GM18861 (cell line): ENCODE measurements at regions not wholly inside any gene's neighbourhood (a gene's known extent, or its start where the extent isn't known, plus 50 kb on each side); places are given as distances from the start of the nearest gene placed in this dataset.
A peak's percentile ranks its signal among the peaks of the same experiment; 100 is the strongest.

Experiments
- ATAC-seq: cut with Tn5 transposase; IDR thresholded peaks from one replicate; pipeline ENCODE4 v1.9.1; 2021; ENCODE audit not compliant: unreplicated experiment

- no peak for ATAC-seq
Observed at GRCh38 chr2:60652832-60653340, 99.4 kb upstream of the BCL11A start.

- no peak for ATAC-seq
Observed at GRCh38 chr2:60657673-60658072, 98.4 kb upstream of the PAPOLG start.

- no peak for ATAC-seq
Observed at GRCh38 chr2:60659026-60659425, 97.0 kb upstream of the PAPOLG start.

- ATAC-seq, result no peak
Observed at GRCh38 chr2:60661073-60661738, 94.9 kb upstream of the PAPOLG start.

- ATAC-seq, result no peak
Observed at GRCh38 chr2:60662781-60663180, 93.3 kb upstream of the PAPOLG start.

GRCh38 chr2:60671966-60672365 lies 84.1 kb upstream of the PAPOLG start:
- ATAC-seq, result no peak

- peak; percentile 95 for ATAC-seq
Observed at GRCh38 chr2:60674524-60675165, 81.4 kb upstream of the PAPOLG start.

GRCh38 chr2:60675301-60675700 lies 80.8 kb upstream of the PAPOLG start:
- no peak for ATAC-seq

- ATAC-seq, result no peak
Observed at GRCh38 chr2:60676706-60677330, 79.2 kb upstream of the PAPOLG start.

GRCh38 chr2:60677356-60677755 lies 78.7 kb upstream of the PAPOLG start:
- ATAC-seq, result no peak

- ATAC-seq, result no peak
Observed at GRCh38 chr2:60678551-60678950, 77.5 kb upstream of the PAPOLG start.

GRCh38 chr2:60679036-60679780 lies 76.9 kb upstream of the PAPOLG start:
- no peak for ATAC-seq

- no peak for ATAC-seq
Observed at GRCh38 chr2:60693551-60693950, 62.5 kb upstream of the PAPOLG start.

- no peak for ATAC-seq
Observed at GRCh38 chr2:60695793-60696192, 60.3 kb upstream of the PAPOLG start.

- ATAC-seq, result no peak
Observed at GRCh38 chr2:60699617-60700016, 56.5 kb upstream of the PAPOLG start.

GRCh38 chr2:60706021-60706420 lies 50.0 kb upstream of the PAPOLG start:
- no peak for ATAC-seq
